ENCODE measurements at regions not wholly inside any gene's neighbourhood (a gene's known extent, or its start where the extent isn't known, plus 50 kb on each side); places are given as distances from the start of the nearest gene placed in this dataset.

DNA sequence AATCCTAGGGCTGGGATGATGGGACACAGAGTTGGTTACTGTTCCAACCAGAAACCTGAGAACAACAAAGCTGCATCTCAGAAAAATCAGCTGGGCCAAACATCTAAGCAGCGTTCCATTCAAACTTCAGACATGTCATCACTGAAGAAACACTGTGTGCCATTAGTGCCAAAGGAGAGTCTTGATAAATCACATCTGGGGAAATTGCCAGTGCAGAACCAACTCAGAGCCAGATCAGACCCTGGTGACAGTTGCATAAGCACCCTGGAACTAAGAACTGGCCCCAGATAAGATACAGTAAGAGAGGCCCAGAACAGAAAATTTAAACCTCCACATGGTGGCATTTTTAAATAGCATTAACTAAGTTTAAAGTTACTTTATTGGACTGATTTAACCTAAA, 482.8 kb downstream of the PRKD1 start:
- no peaks in the 10 kb centered on the region for H3K4me1 ChIP-seq
- no peak for TF ChIP-seq CTCF (IDR thresholded peaks at IDR 0.05)
- intact Hi-C loops (cut with DNase I) = no loop called here
- no peak for ATAC-seq
- H3K36me3 ChIP-seq = no peaks in the 10 kb centered on the region
- H3K4me3 ChIP-seq = no peak overlapping the region
- DNase-seq = no peak
- no peaks in the 10 kb centered on the region for H3K9me3 ChIP-seq
- H3K27me3 ChIP-seq = no peaks in the 10 kb centered on the region
- H3K27ac ChIP-seq = no peak overlapping the region

- DNase-seq = no peak
- no peak overlapping the region for H3K4me3 ChIP-seq
- H3K27ac ChIP-seq = no peak overlapping the region
- no peaks in the 10 kb centered on the region for H3K4me1 ChIP-seq
- no peaks in the 10 kb centered on the region for H3K9me3 ChIP-seq
- intact Hi-C loops (cut with DNase I) = no loop called here
- ATAC-seq = no peak
- TF ChIP-seq CTCF (IDR thresholded peaks at IDR 0.05) = no peak
- no peaks in the 10 kb centered on the region for H3K27me3 ChIP-seq
- H3K36me3 ChIP-seq = no peaks in the 10 kb centered on the region
Measured at GRCh38 chr14:29446971-29447370, 480.7 kb downstream of the PRKD1 start.

GRCh38 chr14:29451941-29452340, 475.7 kb downstream of the PRKD1 start:
- Histone ChIP-seq H3K9me3 (no peaks in the 10 kb centered on the region), H3K4me1 (no peaks in the 10 kb centered on the region), H3K4me3 (no peak overlapping the region), H3K36me3 (no peaks in the 10 kb centered on the region), H3K27me3 (no peaks in the 10 kb centered on the region), H3K27ac (no peak overlapping the region)
- intact Hi-C loops (cut with DNase I) = no loop called here
- no peak for TF ChIP-seq CTCF (IDR thresholded peaks at IDR 0.05)
- DNase-seq (no peak), ATAC-seq (no peak)

DNA sequence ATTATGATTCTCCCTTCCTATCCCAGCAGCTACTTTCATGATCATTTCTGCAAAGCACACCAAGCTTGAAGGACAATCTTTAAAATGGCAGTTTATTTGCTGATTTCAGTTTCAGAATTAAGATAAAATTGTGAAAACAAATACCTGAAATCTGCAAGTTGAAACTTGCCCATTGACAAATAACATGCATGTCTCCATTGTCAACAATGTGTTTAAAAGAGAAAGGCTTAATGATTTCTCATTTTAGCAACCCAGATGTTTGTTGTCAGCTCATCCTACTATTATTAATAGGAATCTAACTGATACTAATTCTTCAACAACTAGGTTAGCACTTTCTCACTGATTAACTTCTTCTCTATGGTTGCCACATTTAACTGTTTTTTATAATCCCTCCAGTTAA, 474.6 kb downstream of the PRKD1 start:
- DNase-seq (no peak), ATAC-seq (no peak)
- Histone ChIP-seq H3K27ac (no peak overlapping the region), H3K36me3 (no peaks in the 10 kb centered on the region), H3K4me1 (no peaks in the 10 kb centered on the region), H3K4me3 (no peak overlapping the region), H3K27me3 (no peaks in the 10 kb centered on the region), H3K9me3 (no peaks in the 10 kb centered on the region)
- TF ChIP-seq CTCF (IDR thresholded peaks at IDR 0.05) = no peak
- intact Hi-C loops (cut with DNase I) = no loop called here

GRCh38 chr14:29454026-29454693, 473.5 kb downstream of the PRKD1 start:
- intact Hi-C loops (cut with DNase I) = no loop called here
- ATAC-seq (no peak), DNase-seq (no peak)
- Histone ChIP-seq H3K4me3 (no peak overlapping the region), H3K4me1 (no peaks in the 10 kb centered on the region), H3K27ac (no peak overlapping the region), H3K36me3 (no peaks in the 10 kb centered on the region), H3K27me3 (no peaks in the 10 kb centered on the region), H3K9me3 (no peaks in the 10 kb centered on the region)
- no peak for TF ChIP-seq CTCF (IDR thresholded peaks at IDR 0.05)

Measured in left lung (tissue), 4 donors.